Superior temporal gyrus (tissue), 1 donor: ENCODE measurements at regions not wholly inside any gene's neighbourhood (a gene's known extent, or its start where the extent isn't known, plus 50 kb on each side); places are given as distances from the start of the nearest gene placed in this dataset.

Source experiments
- DNase-seq: peaks from one replicate; pipeline ENCODE4 v3.0.0-alpha.2; 2016; ENCODE audit errors: extremely low spot score

DNA sequence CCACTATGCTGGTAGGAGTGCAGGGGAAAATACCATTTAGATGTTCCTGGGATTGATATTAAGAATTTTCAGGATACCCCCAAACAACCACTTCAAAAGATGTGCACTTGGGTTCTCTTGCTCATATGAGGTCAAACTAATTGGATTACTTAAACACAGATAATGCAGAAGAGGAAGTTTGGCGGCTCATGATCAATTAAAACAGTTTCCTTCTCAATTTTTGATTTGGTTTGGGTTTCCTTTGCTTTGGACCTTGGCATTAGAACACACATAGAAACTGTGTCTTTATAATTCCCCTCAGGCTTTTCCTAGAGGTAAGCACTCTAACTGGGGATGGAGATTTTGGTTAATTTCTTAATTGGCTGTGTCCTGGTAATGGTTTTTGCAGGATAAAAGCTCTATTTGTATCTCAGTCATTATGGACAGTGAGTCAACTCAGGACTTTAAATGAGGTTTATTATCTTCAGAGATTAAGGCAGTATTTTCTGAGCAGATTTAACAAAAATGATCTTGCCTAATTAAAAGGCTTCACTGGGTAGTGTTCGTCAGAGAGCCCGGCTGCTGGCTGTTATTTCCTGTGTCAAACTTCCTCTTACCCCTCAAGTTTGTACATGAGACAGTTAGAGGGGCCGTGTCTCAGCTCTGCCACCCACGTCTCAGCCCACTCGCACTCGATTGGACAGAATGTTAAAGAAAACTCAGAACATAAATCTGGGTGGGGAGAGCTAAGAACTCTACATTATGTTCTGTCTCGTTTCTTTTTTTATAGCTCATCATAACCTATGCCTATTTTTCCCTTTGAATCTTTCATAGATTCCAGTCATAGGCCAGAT lies 50.3 kb upstream of the PREP start:
- DNase-seq, result peak; percentile 55
